ENCODE measurements at regions not wholly inside any gene's neighbourhood (a gene's known extent, or its start where the extent isn't known, plus 50 kb on each side); places are given as distances from the start of the nearest gene placed in this dataset.
"Not testable (repeated sequence)": the region's sequence is repeated elsewhere in the genome, so short reads cannot be mapped to it uniquely, and the experiment has no call there.

DNA sequence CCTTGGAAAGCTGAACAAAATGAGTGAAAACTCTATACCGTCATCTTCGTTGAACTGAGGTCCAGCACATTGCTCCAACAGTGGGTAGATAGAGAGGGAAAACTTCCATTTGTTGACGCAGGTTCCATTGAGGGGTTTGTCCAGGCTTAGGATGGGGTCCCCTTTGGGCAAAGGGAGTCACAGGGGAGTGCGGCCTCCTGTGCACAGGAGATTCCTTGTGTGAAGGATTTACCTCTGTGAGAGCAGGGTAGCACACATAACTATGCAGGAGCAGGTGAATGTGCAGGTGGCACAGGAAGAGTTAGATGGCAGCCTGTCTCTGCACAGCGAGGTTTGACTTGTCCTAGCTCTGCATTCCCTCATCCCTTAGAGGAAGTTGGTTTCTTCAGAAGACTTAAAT, 139.3 kb downstream of the SNRPN start:
- H2AFZ ChIP-seq (ENCODE audit: low read length): no peak overlapping the region
- H3K4me1 ChIP-seq (ENCODE audit: insufficient read depth, low read length, poor library complexity, severe bottlenecking): no peaks in the 10 kb centered on the region
- H3K36me3 ChIP-seq (ENCODE audit: insufficient read depth, low read length): peaks cover 77% of the 10 kb centered on the region
- no peak overlapping the region for H3K4me2 ChIP-seq (ENCODE audit: low read depth, low read length, poor library complexity, severe bottlenecking)
- no peaks in the 10 kb centered on the region for H3K9me3 ChIP-seq (ENCODE audit: insufficient read depth, low read depth, low read length)
- no peaks in the 10 kb centered on the region for H3K9me2 ChIP-seq (replicated peaks; ENCODE audit: low read depth, low read length)
- H4K20me1 ChIP-seq (ENCODE audit: insufficient read depth, low read length, poor library complexity, severe bottlenecking): no peaks in the 10 kb centered on the region
- H3K27me3 ChIP-seq (ENCODE audit: insufficient read depth, low read length, poor library complexity, severe bottlenecking): no peaks in the 10 kb centered on the region
- TF ChIP-seq, protein P1, sequence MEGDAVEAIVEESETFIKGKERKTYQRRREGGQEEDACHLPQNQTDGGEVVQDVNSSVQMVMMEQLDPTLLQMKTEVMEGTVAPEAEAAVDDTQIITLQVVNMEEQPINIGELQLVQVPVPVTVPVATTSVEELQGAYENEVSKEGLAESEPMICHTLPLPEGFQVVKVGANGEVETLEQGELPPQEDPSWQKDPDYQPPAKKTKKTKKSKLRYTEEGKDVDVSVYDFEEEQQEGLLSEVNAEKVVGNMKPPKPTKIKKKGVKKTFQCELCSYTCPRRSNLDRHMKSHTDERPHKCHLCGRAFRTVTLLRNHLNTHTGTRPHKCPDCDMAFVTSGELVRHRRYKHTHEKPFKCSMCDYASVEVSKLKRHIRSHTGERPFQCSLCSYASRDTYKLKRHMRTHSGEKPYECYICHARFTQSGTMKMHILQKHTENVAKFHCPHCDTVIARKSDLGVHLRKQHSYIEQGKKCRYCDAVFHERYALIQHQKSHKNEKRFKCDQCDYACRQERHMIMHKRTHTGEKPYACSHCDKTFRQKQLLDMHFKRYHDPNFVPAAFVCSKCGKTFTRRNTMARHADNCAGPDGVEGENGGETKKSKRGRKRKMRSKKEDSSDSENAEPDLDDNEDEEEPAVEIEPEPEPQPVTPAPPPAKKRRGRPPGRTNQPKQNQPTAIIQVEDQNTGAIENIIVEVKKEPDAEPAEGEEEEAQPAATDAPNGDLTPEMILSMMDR (conservative IDR thresholded peaks at IDR 0.05; ENCODE audit: low read length): no peak
- no peak for TF ChIP-seq EZH2phosphoT487 (IDR thresholded peaks at IDR 0.05; ENCODE audit: borderline replicate concordance)
- H3K79me2 ChIP-seq (ENCODE audit: insufficient read depth, low read length): no peaks in the 10 kb centered on the region
- H3F3A ChIP-seq (ENCODE audit: low read depth): no peaks in the 10 kb centered on the region
- no peak overlapping the region for H3K4me3 ChIP-seq (ENCODE audit: low read length, poor library complexity, severe bottlenecking)
- no peak overlapping the region for H3K9ac ChIP-seq (ENCODE audit: low read depth, low read length, poor library complexity, severe bottlenecking)

DNA sequence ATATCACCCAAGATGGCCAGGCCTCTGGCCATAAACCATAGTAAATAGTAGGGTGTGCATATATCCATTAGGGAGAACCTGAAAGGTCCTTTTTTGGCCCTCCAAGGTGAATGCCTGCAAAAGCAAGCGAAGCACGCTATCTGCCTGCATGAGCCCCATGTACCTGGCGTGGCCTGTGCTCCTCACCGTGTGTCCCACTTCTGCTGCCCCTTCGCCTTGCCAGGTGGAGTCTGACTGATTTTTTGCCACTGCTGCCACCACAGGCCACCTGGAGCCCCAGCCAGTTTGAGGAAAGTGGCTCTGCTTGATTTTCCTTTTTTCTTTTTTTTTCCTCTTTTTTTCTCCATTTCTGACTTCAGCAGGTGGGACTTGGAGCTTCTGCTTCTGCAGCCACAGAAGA, 139.7 kb downstream of the SNRPN start:
- Histone ChIP-seq H3K4me2 (ENCODE audit: low read depth, low read length, poor library complexity, severe bottlenecking) (no peak overlapping the region), H3K4me3 (ENCODE audit: low read length, poor library complexity, severe bottlenecking) (no peak overlapping the region), H3K79me2 (ENCODE audit: insufficient read depth, low read length) (no peaks in the 10 kb centered on the region), H3K9me2 (replicated peaks; ENCODE audit: low read depth, low read length) (no peaks in the 10 kb centered on the region), H3K27me3 (ENCODE audit: insufficient read depth, low read length, poor library complexity, severe bottlenecking) (no peaks in the 10 kb centered on the region), H3K9me3 (ENCODE audit: insufficient read depth, low read depth, low read length) (no peaks in the 10 kb centered on the region), H3F3A (ENCODE audit: low read depth) (no peaks in the 10 kb centered on the region), H3K4me1 (ENCODE audit: insufficient read depth, low read length, poor library complexity, severe bottlenecking) (no peaks in the 10 kb centered on the region), H4K20me1 (ENCODE audit: insufficient read depth, low read length, poor library complexity, severe bottlenecking) (no peaks in the 10 kb centered on the region), H3K9ac (ENCODE audit: low read depth, low read length, poor library complexity, severe bottlenecking) (no peak overlapping the region), H3K36me3 (ENCODE audit: insufficient read depth, low read length) (peaks cover 81% of the 10 kb centered on the region), H2AFZ (ENCODE audit: low read length) (no peak overlapping the region)
- TF ChIP-seq EZH2phosphoT487 (IDR thresholded peaks at IDR 0.05; ENCODE audit: borderline replicate concordance): no peak
- TF ChIP-seq, protein P1 (conservative IDR thresholded peaks at IDR 0.05; ENCODE audit: low read length): no peak

DNA sequence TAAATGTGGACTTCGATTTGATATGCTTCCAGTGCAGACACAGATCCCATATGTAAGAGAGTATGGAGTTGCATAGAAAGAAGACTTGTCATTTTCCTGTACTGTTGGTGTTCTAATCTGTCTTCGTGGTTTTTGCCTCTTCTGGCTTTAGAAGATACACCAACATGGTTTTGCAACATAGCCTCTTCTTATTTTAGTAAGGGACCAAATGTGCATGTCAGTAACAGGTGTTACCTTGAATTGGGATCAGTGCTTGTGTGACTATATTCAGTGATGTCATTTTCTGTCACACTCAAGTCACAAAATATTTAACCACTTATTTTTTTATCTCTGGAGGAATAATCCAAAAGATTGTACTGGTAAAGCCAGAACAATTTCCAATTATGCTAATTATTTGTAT, 140.4 kb downstream of the SNRPN start:
- Histone ChIP-seq H4K20me1 (ENCODE audit: insufficient read depth, low read length, poor library complexity, severe bottlenecking) (no peaks in the 10 kb centered on the region), H3K4me1 (ENCODE audit: insufficient read depth, low read length, poor library complexity, severe bottlenecking) (no peaks in the 10 kb centered on the region), H3K9me2 (replicated peaks; ENCODE audit: low read depth, low read length) (no peaks in the 10 kb centered on the region), H2AFZ (ENCODE audit: low read length) (no peak overlapping the region), H3K9me3 (ENCODE audit: insufficient read depth, low read depth, low read length) (no peaks in the 10 kb centered on the region), H3K79me2 (ENCODE audit: insufficient read depth, low read length) (no peaks in the 10 kb centered on the region), H3K4me3 (ENCODE audit: low read length, poor library complexity, severe bottlenecking) (no peak overlapping the region), H3K36me3 (ENCODE audit: insufficient read depth, low read length) (peaks cover 79% of the 10 kb centered on the region), H3F3A (ENCODE audit: low read depth) (no peaks in the 10 kb centered on the region), H3K4me2 (ENCODE audit: low read depth, low read length, poor library complexity, severe bottlenecking) (no peak overlapping the region), H3K9ac (ENCODE audit: low read depth, low read length, poor library complexity, severe bottlenecking) (no peak overlapping the region), H3K27me3 (ENCODE audit: insufficient read depth, low read length, poor library complexity, severe bottlenecking) (no peaks in the 10 kb centered on the region)
- TF ChIP-seq EZH2phosphoT487 (IDR thresholded peaks at IDR 0.05; ENCODE audit: borderline replicate concordance): no peak
- TF ChIP-seq, protein P1 (conservative IDR thresholded peaks at IDR 0.05; ENCODE audit: low read length): no peak

DNA sequence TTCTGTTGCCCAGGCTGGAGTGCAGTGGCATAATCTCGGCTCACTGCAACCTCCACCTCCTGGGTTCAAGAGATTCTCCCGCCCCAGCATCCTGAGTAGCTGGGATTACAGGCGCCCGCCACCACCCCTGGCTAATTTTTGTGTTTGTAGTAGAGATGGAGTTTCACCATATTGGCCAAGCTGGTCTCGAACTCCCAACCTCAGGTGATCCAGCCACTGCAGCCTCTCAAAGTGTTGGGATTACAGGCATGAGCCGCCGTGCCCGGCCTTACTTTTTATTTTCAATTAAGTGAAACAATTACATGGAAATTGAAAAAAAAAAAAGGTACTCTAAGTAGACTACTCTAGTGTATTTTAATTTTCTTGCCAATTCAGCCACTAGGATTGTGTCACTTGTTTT, 145.2 kb downstream of the SNRPN start:
- not testable (repeated sequence) for H2AFZ ChIP-seq (ENCODE audit: low read length); H4K20me1 ChIP-seq (ENCODE audit: insufficient read depth, low read length, poor library complexity, severe bottlenecking); H3K27me3 ChIP-seq (ENCODE audit: insufficient read depth, low read length, poor library complexity, severe bottlenecking); H3F3A ChIP-seq (ENCODE audit: low read depth); H3K9me3 ChIP-seq (ENCODE audit: insufficient read depth, low read depth, low read length); H3K4me2 ChIP-seq (ENCODE audit: low read depth, low read length, poor library complexity, severe bottlenecking); H3K4me3 ChIP-seq (ENCODE audit: low read length, poor library complexity, severe bottlenecking); H3K9me2 ChIP-seq (replicated peaks; ENCODE audit: low read depth, low read length); H3K79me2 ChIP-seq (ENCODE audit: insufficient read depth, low read length); H3K4me1 ChIP-seq (ENCODE audit: insufficient read depth, low read length, poor library complexity, severe bottlenecking); H3K9ac ChIP-seq (ENCODE audit: low read depth, low read length, poor library complexity, severe bottlenecking)
- peaks cover 45% of the 10 kb centered on the region for H3K36me3 ChIP-seq (ENCODE audit: insufficient read depth, low read length)
